ENCODE measurements at regions not wholly inside any gene's neighbourhood (a gene's known extent, or its start where the extent isn't known, plus 50 kb on each side); places are given as distances from the start of the nearest gene placed in this dataset.

GRCh38 chr14:53539489-53540126, 386.5 kb upstream of the DDHD1 start (continued):
- TF ChIP-seq YY1 (IDR thresholded peaks at IDR 0.05; ENCODE audit: low read depth, low read length), result peak; percentile 59; the same call in 1 of the 2 replicates

Data from H1 (cell line).